ENCODE measurements at regions not wholly inside any gene's neighbourhood (a gene's known extent, or its start where the extent isn't known, plus 50 kb on each side); places are given as distances from the start of the nearest gene placed in this dataset.

- TF ChIP-seq CTCF (IDR thresholded peaks at IDR 0.05; ENCODE audit: extremely low read depth, missing control alignments) = no peak
- no peak for DNase-seq (ENCODE audit: low spot score)
These were observed 231.3 kb upstream of the KLF6 start for GRCh38 chr10:4016214-4016740.

GRCh38 chr10:4013651-4014121 is 228.7 kb upstream of the KLF6 start:
- peak; percentile 60 for DNase-seq (ENCODE audit: low spot score)
- no peak for TF ChIP-seq CTCF (IDR thresholded peaks at IDR 0.05; ENCODE audit: extremely low read depth, missing control alignments)

GRCh38 chr10:4012848-4013247 is 227.8 kb upstream of the KLF6 start:
- DNase-seq (ENCODE audit: low spot score) = no peak
- TF ChIP-seq CTCF (IDR thresholded peaks at IDR 0.05; ENCODE audit: extremely low read depth, missing control alignments) = no peak

- TF ChIP-seq CTCF (IDR thresholded peaks at IDR 0.05; ENCODE audit: extremely low read depth, missing control alignments) = no peak
- no peak for DNase-seq (ENCODE audit: low spot score)
These were observed 226.3 kb upstream of the KLF6 start for GRCh38 chr10:4011136-4011812.

- no peak for DNase-seq (ENCODE audit: low spot score)
- TF ChIP-seq CTCF (IDR thresholded peaks at IDR 0.05; ENCODE audit: extremely low read depth, missing control alignments) = no peak
These were observed 223.8 kb upstream of the KLF6 start for GRCh38 chr10:4008676-4009382.

GRCh38 chr10:4007771-4008170 is 222.8 kb upstream of the KLF6 start:
- DNase-seq (ENCODE audit: low spot score) = no peak

More at GRCh38 chr10:4007771-4008170, 222.8 kb upstream of the KLF6 start:
- no peak for TF ChIP-seq CTCF (IDR thresholded peaks at IDR 0.05; ENCODE audit: extremely low read depth, missing control alignments)

Measured in GM20000 (cell line).